ENCODE measurements at regions not wholly inside any gene's neighbourhood (a gene's known extent, or its start where the extent isn't known, plus 50 kb on each side); places are given as distances from the start of the nearest gene placed in this dataset.

DNA sequence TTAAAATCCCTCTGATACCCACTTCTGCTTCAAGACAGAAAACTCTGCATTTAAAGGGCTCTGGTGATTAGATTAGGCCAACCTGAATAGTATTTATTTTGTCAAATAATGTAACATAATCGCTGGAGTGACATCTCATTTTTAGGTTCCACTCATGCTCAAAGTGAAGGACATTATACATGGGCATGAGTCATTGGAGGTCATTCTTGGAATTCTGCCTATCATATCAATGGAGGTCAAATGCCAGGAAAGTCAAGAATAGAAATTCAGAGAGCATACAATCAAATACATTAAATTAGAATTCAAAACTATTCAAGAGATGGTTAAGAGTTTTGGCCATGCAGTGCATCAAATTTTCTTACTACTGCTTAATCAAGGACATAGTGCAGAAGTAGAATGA lies 50.8 kb upstream of the PRSS1 start:
- Histone ChIP-seq H3K4me3 (replicated peaks; ENCODE audit: insufficient read depth, low read length) (no peak overlapping the region), H3K27ac (replicated peaks) (no peak overlapping the region), H3K27me3 (ENCODE audit: insufficient read depth, poor library complexity, severe bottlenecking) (no peaks in the 10 kb centered on the region)
- no peak for DNase-seq (ENCODE audit: low read depth in 1 of 2, low spot score in 1 of 2)
- TF ChIP-seq SPI1 (IDR thresholded peaks at IDR 0.05; ENCODE audit: borderline replicate concordance, low read depth) (no peak), POLR2AphosphoS5 (IDR thresholded peaks at IDR 0.05; ENCODE audit: low read depth) (no peak)
- TF ChIP-seq, protein P1, sequence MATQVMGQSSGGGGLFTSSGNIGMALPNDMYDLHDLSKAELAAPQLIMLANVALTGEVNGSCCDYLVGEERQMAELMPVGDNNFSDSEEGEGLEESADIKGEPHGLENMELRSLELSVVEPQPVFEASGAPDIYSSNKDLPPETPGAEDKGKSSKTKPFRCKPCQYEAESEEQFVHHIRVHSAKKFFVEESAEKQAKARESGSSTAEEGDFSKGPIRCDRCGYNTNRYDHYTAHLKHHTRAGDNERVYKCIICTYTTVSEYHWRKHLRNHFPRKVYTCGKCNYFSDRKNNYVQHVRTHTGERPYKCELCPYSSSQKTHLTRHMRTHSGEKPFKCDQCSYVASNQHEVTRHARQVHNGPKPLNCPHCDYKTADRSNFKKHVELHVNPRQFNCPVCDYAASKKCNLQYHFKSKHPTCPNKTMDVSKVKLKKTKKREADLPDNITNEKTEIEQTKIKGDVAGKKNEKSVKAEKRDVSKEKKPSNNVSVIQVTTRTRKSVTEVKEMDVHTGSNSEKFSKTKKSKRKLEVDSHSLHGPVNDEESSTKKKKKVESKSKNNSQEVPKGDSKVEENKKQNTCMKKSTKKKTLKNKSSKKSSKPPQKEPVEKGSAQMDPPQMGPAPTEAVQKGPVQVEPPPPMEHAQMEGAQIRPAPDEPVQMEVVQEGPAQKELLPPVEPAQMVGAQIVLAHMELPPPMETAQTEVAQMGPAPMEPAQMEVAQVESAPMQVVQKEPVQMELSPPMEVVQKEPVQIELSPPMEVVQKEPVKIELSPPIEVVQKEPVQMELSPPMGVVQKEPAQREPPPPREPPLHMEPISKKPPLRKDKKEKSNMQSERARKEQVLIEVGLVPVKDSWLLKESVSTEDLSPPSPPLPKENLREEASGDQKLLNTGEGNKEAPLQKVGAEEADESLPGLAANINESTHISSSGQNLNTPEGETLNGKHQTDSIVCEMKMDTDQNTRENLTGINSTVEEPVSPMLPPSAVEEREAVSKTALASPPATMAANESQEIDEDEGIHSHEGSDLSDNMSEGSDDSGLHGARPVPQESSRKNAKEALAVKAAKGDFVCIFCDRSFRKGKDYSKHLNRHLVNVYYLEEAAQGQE (IDR thresholded peaks at IDR 0.05; ENCODE audit: insufficient replicate concordance, low read depth) = no peak

DNA sequence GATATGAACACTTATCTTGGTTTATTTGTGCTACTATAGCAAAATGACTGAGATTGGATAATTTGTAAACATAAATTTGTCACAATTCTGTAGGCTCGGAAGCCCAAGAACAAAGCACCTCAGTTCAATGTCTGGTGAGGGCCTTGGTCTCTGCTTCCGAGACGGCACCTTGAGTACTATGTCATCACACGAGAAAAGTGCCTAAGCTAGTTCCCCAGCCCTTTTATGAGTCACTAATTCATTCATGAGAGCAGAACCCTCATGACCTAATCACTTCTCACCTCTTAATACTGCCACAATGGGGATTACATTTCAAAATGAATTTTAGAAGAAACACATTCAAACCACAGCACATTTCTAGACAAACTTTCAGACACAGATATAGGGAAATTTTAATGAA lies 52.0 kb upstream of the PRSS1 start:
- Histone ChIP-seq H3K4me3 (replicated peaks; ENCODE audit: insufficient read depth, low read length) (no peak overlapping the region), H3K27ac (replicated peaks) (no peak overlapping the region), H3K27me3 (ENCODE audit: insufficient read depth, poor library complexity, severe bottlenecking) (no peaks in the 10 kb centered on the region)
- DNase-seq (ENCODE audit: low read depth in 1 of 2, low spot score in 1 of 2) = no peak
- TF ChIP-seq GABPA (IDR thresholded peaks at IDR 0.05; ENCODE audit: low read depth) = no peak

DNA sequence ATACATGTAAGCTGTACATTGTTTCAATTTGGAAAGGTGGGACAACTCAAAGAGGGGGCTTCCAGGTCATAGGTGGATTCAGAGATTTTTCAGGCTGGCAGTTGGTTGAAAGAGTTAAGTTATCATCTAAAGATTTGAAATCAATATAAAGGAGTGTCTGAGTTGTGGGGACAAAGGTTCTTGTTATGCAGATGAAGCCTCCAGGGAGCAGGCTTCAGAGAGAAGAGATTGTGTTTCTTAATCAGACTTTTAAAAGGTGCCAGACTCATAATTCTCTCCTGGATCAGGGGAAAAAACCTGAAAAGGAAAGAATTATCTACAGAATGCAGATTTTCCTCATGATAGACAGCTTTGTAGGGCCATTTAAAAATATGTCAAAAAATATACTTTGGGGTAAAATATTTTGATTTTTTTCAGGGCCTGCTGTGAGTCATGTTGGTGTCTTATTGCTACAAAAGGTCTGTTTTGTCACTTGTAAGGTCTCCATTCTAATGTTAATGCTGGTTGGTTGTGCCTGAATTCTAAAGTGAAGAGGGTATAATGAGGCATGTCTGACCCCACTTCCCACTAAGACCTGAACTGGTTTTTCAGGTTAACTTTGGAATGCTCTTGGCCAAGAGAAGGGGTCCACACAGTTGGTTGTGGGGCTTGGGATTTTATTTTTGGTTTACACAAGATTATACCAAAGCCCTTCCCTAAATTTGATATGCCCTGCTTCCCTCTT lies 52.7 kb upstream of the PRSS1 start:
- Histone ChIP-seq H3K4me3 (replicated peaks; ENCODE audit: insufficient read depth, low read length) (no peak overlapping the region), H3K27ac (replicated peaks) (no peak overlapping the region), H3K27me3 (ENCODE audit: insufficient read depth, poor library complexity, severe bottlenecking) (no peaks in the 10 kb centered on the region)
- TF ChIP-seq SPI1 (IDR thresholded peaks at IDR 0.05; ENCODE audit: borderline replicate concordance, low read depth) (no peak), CTCF (IDR thresholded peaks at IDR 0.05; ENCODE audit: insufficient read depth, low read length) (no peak), GABPA (IDR thresholded peaks at IDR 0.05; ENCODE audit: low read depth) (no peak), POLR2AphosphoS5 (IDR thresholded peaks at IDR 0.05; ENCODE audit: low read depth) (no peak)
- TF ChIP-seq, protein P1 (IDR thresholded peaks at IDR 0.05; ENCODE audit: insufficient replicate concordance, low read depth) = no peak
- no peak for DNase-seq (ENCODE audit: low read depth in 1 of 2, low spot score in 1 of 2)

GRCh38 chr7:142693911-142694310 lies 55.4 kb upstream of the PRSS1 start:
- no peak for DNase-seq (ENCODE audit: low read depth in 1 of 2, low spot score in 1 of 2)
- TF ChIP-seq, protein P1 (IDR thresholded peaks at IDR 0.05; ENCODE audit: insufficient replicate concordance, low read depth) = no peak
- TF ChIP-seq GABPA (IDR thresholded peaks at IDR 0.05; ENCODE audit: low read depth) (no peak), SPI1 (IDR thresholded peaks at IDR 0.05; ENCODE audit: borderline replicate concordance, low read depth) (no peak), CTCF (IDR thresholded peaks at IDR 0.05; ENCODE audit: insufficient read depth, low read length) (no peak), POLR2AphosphoS5 (IDR thresholded peaks at IDR 0.05; ENCODE audit: low read depth) (no peak)
- Histone ChIP-seq H3K4me3 (replicated peaks; ENCODE audit: insufficient read depth, low read length) (no peak overlapping the region), H3K27me3 (ENCODE audit: insufficient read depth, poor library complexity, severe bottlenecking) (no peaks in the 10 kb centered on the region), H3K27ac (replicated peaks) (no peak overlapping the region)
